ENCODE measurements at regions not wholly inside any gene's neighbourhood (a gene's known extent, or its start where the extent isn't known, plus 50 kb on each side); places are given as distances from the start of the nearest gene placed in this dataset.

DNA sequence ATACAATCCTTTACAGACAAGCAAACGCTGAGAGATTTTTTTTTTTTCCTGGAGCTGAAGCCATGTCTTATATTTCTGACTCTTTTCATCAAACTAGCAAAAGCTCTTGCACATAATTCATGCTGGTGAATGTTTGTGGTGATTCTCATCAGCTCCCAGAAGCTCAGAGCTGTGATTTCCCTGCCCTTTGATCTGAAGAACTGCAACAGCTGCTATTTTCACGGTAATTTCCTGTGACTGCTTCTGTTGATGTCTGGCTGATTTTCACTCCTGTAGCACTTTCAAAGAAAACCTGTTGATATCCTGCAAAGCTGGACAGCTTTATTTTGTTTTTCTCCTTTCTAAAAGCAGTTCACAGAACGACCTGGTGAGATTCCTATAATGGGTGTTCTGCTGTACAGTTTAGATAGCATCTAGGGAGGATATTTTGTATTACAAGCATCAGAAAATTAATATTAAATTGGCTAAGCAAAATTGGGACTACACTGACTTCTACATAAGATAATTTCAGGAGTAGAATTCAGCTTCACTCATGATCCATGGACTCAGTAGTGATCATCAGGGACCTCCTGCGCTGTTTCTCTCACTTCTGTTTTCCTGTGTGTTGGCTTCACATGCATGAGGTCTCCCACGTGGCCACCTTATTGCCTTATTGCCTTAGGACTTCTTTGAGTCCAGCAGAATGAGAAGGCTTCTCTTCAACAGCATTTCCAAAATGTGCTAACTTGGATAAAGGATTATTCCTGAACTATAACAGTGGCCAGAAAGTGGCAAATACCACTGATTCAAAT is 1111.6 kb upstream of the SORCS1 start:
- DNase-seq, result no peak

DNA sequence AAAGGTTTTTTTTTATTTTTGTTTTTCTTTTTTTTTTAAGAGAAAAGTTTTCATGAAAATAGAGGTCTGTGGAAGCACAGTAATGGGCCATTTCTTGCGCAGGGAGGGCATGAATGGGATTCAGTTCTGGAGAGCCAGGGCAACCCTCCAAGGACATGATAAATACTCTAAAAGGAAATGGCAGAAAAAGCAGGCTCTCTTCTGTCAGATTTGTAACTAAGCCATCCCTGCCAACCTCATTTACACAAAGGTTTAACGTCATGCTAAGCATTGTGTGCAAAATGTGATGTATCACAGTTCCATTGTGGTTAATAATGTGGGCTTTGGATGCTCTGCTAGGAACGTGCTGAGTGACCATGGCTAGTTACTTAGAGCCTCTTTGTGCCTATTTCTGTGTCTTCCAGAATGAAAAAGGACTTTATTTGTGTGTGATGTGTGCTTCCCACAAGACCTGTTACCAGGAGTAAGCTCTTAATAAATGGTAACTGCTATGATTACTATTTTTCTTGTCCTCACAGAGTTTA is 1095.9 kb upstream of the SORCS1 start:
- DNase-seq, result no peak

DNA sequence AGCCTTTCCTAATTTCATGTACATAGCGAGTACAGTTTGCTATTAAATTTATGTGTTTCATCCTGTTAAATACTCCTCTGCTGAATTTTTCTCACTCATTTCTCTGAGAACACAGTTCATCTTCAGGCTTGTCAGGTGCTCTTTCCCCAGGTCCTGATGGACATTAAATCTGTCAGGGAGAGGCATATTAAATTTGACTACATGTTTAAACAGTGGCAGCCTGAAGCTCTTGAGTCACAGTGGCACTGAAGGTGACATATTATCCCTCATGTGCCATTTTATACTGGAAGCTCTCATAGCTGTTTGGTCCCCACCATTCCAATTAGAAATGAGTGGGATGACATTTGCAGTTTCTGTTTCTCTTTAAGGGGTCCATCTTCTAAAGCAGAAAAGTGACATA is 1089.6 kb upstream of the SORCS1 start:
- no peak for DNase-seq

DNA sequence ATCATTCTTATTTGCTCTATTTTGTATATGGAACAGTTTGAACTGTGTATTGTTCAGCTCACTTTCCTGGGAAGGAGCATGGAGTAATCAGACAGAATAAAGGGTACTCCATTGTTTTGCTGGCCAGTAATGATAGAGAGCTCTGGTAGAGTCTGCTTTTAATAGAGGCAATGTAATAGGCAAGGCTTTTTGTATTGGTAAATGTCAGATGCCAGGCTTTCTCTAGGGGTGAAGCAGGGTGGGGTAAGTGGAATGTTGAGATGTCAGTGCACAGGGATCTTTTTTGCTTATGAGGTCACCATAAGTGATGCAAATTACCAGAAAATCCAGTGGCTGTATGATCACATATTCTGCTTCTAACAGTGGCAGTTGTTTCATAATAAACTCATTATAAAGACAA is 1088.3 kb upstream of the SORCS1 start:
- no peak for DNase-seq

DNA sequence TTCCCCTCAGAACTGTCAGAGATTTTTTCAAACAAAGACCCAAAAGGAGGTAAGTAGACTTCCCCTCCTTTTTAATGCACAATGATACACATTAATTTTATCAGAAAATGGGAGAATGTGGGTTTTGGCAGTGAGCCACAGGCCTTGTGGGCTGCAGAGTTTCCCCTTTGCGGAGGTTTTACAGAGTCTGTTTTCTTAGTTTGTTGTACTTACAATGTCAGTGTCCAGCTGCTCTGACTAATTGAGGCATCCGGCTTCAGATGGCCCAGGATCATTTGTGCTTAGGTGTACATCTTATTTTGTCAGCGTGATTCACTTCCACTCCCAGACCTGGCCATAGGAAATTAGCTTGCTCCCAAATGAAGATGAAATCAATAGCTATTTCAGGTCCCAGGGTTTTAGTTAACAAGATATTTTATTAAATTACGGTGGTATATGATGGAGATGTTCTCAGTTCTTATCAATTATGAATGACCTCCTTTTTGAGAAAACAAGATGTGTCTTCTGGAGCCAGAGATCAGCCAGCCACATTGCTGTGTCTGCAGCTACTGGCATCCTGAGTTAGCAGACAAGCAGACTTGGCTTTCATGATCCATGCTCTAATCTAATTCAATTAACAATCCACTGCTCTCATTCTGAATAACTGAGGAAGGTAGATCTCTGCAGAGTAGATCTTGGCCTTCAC is 1086.6 kb upstream of the SORCS1 start:
- DNase-seq, result no peak

DNA sequence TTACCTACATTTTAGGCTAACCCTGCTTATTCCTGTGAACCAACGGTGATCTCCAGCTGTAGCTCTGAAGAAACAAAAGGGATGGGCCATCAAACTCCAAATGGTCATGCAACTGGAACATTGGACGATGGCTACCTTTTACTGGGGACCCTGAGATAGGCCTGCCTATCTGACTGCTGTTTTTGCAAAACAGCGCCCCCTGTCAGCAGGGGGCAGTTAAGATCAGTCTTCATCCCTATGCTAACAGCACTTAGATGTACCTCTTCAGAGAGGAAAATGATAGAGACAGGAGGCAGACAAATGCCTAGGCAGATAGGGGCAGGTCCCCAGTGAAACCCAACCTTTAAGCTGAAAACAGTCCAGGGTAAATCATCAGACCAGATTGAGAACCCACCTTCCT is 1085.4 kb upstream of the SORCS1 start:
- no peak for DNase-seq

DNA sequence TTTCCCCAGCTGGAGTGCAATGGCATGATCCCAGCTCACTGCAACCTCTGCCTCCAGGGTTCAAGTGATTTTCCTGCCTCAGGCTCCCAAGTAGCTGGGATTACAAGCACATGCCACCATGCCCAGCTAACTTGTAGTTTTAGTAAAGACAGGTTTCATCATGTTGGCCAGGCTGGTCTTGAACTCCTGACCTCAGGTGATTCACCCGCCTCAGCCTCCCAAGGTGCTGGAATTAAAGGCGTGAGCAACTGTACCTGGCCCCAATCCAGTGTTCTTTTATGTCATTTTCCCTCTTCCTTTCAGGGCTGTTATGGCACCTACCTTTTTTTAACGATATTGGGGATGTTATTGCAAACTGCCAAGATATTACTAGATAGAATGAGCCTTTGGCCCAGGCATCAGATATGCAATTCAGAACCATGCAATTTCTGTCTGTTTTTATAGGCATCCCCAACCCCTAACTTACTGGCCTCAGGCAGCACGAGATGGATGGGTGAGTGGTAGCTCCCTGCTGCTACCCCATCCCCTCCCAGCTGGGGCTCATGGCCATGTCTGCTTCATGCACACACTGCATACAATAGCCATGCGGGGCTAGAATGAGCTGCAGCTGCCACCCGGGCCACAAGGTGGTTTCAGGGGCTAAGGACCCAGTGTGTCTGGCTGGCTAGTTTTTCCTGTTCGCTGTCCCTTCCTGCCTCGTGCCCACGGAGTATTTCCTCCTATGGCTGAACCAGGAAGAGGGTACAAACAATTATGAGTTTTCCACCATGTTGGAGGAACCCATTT is 1080.1 kb upstream of the SORCS1 start:
- DNase-seq, result no peak

DNA sequence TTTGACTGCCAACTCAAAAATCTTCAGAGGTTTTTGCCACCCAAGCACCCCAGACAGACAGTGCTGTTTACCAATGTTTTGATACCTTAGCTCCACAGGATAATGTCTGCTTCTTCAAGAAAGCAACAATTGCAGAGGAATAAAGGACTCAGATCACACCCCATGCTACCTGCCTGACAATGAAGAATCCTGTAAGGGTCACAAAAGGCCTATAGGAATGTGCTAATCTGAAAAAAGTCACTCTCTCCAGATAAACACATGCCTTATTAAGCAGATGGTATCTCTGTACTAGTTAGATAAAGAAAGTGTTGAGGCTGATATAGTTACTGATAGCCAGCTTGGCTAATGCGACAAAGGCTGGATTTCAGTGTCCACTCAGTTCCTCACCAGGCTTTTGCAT is 1076.7 kb upstream of the SORCS1 start:
- DNase-seq, result no peak

DNA sequence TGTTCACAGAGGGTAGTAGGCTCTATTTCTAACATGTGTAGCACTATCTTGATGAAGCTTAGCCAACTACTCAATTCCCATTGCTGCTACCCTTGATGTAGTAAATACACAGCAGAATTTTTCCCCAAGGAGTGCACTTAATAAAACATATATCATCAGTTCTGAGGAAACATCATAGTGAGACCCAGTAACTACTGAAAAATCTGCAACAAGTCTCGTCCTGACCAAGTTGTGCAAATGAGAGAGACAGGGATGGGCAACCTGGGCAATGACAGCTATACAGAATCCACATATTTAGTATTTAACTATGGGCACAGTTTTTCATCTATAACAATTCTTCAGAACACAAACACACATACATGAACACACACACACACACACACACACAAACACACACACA is 1073.8 kb upstream of the SORCS1 start:
- no peak for DNase-seq

DNA sequence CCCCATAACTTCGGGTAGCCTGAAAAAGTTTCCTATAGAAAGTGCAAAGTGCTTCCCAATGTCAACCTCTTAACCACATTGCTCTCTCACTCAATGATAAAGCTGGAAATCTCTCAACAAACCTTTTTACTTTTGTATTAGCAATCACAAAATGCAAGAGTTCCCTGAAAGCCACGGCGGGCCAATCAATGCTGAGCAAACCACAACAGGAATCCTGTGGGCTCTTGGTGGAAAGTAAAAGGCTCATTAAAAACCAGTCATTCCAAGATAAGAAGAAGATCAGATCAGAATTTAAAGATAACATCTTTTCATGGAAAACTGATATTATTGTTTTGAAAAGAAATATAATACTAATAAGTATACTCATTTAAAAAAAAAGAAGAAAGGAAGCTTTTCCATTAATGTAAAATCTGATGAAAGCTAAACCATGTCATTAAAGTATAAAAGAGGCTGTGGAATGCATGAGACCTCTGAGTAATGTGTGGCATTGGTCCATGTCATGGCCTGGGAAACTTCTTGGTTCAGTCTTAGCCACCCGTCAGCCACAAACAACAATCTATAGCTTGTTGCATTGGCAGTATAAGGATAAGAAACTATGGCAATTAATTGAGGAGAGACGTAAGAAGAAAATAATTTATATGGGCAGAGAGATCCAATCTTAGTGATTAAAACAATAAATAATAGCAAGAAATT is 1066.1 kb upstream of the SORCS1 start:
- no peak for DNase-seq

DNA sequence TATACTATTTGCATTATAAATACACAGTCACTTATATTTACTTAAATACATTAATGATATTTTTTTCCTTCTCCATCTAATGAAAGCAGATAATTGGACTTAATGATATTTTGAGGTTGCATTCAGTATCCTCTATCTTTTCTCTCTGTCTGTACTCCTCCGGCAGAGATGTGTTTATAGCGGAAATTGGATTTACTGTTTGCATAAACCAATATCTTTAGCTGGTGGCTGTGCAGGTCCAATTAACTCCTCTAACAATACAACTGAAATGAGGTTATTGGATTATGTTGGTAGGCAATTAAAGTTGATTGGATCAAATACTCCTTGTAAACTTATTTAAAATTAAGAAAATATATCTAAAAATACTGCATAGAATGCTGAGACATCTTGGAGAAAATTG is 1044.2 kb upstream of the SORCS1 start:
- no peak for DNase-seq

DNA sequence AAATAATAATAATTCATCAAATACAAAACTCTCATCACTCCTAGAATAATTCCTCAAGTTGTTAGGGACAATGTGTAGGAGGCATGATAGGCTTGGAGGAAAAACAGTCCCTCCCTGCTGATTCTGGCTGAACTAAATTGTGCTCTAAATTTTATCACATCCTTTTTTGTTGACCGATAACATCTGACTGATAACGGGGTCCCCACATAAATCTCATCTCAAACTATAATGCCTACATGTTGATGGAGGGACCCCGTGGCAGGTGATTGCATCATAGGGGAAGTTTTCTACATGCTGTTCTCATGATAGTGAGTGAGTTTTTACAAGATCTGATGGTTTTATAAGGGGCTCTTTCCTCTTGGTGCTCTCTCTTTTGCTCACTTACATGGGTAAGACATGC is 1043.5 kb upstream of the SORCS1 start:
- DNase-seq, result no peak

DNA sequence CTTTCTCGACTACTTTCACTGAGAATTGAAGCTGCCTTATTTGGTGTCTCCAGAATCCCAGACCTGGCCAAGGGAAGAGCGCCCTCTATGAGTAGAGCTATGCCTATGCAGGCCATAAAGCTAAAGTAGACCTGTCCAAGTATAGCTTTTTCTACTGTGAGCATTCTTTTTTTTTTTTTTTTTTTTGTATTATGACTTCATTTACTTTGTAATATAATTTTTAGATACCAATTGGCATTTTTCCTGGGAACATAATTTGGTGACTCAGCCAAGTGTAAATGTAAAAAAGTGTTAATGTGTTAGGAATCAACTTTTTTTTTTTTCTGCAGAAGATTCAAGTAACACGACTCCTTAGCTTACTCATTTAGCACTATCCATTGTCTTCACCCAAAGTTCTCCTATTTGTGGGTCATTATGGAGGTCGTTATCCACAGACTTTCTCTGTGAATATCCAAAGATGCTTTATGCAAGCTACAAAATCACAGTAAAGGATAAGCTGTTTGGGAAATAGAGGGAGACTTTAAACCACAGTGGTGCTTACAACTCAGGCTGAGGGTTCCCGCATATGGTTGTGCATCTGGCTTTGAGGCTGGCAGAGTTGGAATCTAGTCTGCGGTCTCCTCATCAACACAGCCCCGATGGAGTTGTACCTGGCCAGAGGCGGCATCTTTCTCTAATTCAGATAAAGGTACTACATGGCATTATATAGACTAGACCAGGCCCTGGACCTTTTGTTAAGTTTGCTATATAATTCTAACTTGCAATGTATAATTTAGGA is 1040.2 kb upstream of the SORCS1 start:
- DNase-seq, result no peak

DNA sequence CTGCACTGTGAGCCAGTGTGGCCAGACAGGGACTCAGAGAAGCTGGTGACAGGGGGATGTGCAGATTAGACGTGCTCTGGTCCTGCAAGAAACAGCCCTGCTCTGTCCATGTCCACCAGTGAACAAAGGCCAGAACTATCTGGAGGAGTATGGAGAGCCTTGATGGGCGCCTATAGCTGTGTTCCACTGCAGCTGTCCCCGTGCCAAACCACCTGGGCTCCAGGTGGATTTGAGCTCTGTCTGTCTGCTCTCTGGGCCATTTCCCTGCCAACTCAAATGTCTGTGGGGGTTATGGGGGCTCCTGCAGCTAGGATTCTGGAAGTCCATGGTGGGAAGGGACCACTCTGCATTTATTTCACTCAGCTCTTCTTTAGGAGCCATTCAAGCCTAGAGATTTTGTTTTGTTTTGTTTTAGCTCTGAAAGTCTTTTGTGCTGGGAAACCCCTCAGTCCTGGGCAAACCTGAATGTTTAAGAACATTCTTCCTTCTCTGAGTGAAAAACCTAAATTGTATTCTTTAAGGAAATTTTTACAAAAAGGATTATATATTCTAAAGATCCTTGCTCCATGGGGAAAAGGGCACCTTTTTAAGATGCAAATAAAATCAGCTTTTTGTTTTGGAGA is 1039.5 kb upstream of the SORCS1 start:
- DNase-seq, result no peak

DNA sequence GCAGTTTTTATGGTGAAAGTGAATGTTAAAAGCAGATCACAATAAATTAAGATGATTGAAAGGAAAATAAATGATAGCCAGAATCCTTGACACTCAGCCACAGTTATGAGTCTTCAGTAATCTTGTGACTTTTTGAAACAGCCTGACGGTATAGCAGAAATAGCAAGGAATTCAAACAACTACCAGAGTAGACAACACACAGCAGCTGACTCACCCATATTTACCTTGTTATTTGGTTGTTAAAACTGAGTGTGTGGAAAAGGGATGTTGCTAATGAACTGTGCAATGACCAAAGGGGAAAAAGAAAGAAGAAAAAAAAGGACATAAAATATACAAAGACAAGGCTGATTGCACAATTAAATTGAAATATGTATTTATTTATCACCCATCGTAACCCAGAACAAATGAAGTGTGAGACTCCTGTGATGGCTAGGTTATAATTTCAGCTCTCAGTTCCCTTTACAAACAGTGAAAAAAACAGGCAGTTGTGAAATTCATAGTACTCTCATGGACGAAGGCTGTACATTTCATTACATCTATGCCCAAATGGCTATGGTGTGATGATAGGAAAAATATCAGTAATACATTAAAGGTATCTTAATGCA is 1023.0 kb upstream of the SORCS1 start:
- DNase-seq, result no peak

DNA sequence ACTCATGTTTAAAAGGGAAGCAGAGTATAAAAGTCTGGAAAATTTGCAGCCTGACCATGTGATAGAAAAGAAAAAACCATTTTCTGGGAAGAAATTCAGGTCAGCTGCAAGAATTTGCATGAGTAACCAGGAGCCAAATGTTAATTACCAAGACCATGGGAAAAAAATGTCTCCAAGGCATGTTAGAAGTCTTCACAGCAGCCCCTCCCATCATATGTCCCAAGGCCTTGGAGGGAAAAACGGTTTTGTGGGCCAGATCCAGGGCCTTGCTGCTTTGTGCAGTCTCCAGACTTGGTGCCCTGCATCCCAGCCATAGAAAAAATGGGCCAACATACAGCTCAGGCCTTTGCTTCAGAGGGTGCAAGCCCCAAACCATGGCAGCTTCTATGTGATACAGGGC is 1019.6 kb upstream of the SORCS1 start:
- DNase-seq, result no peak

DNA sequence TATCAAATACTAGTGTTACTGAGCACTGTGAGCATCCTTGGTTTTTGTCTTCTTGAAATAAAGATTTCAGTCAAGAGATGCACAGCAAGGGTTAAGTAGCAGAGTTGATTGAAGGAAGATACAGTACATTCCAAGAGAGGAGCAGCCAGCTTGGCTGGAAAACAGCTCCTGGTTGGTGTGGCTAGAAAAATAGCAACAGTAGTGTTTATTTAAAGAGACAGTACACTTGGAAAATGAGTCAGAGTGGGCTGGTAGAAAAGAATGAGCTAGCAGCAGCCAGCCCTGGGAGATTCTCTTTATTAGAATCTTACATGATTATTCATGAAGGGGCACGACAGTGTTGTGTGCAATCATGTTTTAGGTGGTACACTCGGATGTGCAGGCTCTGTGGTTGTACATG is 1016.4 kb upstream of the SORCS1 start:
- no peak for DNase-seq

DNA sequence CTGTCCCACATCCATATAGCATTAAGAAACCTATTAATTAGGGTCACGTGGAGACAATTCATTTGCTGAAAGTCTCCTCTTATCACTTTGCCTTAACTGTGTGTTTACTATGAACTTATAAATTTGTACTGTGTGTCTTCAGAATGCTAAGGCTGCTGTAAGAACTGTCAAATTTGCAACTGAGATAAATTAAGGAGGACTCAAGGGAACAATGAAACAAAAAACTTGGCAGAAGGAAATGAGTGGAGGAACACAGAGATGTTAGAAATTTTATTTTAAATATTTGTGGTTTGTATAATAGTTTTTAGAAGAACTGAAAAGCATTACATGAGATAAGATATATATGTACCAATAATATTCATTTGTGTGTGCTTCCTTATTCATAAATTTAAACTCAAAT is 1005.3 kb upstream of the SORCS1 start:
- DNase-seq, result no peak

DNA sequence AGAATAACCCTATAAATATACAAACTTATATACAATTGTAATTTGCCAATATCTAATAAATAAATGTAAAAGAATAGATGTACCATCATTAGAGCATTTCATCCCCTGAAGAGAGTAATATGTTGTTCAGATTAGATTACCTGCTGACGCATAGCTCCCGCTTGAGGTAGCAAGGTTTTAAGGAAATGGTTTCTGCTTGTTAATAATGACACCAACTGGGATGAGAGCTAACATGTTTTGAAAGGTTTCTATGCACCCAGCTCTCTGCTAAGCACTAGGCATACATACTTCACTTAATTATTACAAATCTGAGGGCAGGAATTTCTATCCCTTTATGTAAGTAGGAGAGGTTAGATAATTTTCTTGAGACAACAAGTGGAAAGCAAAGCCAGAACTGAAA is 1003.3 kb upstream of the SORCS1 start:
- no peak for DNase-seq

DNA sequence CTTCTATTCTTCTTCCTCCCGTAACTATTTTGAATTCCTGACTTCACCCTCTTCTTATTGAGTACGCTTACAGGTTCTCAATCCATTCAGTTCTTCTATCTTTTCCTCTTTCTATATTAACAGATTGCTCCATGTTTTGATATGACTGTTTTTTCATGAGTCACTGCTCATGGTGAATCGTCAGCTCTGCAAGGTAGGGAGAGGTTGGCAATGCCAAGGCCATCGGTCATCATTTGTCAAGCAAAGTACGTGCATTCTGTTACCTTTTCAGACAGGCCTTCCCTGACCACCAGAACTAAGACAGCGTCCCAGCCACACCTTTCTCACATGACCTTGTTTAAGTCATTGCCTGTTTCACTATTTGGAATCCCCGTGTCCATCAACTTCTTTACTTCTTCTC is 1001.9 kb upstream of the SORCS1 start:
- no peak for DNase-seq

DNA sequence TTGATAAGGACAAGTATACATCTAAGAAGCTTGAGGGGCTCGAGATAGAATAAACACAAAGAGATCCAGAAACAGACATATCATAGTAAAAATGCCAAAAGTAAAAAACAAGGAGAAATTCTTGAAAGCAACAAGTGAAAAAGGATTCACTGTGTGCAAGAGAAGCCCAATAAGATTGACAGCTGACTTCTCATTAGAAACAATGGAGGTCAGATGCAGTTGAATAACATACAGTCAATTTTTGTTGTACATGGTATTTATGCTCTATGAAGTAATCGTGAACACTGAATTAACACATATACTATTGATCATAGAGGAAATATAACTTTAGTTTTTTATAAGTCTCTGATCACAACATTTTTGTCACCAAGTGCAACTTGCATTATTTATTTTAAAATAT is 982.8 kb upstream of the SORCS1 start:
- no peak for DNase-seq
